ENCODE measurements at regions not wholly inside any gene's neighbourhood (a gene's known extent, or its start where the extent isn't known, plus 50 kb on each side); places are given as distances from the start of the nearest gene placed in this dataset.

DNA sequence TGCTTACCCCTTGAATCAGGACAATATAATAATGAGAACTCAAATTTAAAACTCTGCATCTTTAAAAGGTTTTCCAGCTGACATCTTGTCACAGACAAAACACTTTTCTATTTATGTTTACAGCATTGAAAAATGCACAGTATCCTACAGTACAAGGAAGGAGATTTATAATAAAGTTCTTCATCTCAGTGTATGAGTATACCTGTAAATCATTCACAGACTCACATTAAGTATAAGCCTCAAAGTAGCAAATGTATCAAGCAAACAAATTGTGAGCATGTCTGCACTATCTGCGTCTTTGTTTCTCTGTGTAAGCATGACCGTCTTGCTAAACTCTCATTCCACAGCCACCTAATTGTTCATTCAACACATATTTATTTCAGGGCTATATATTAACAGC is 52.8 kb downstream of the PPP1R2C start:
- FAIRE-seq: no peak
- in situ Hi-C loops (cut with MboI): no loop called here
- H3K9me3 ChIP-seq (replicated peaks; ENCODE audit: control insufficient read depth, insufficient read depth, low read depth, low read length): no peaks in the 10 kb centered on the region

More for the DNA sequence above, 52.8 kb downstream of the PPP1R2C start:
- TF ChIP-seq ZNF197 (CRISPR knock-in tag; IDR thresholded peaks at IDR 0.05; ENCODE audit: low read depth) (no peak), KHSRP (IDR thresholded peaks at IDR 0.05) (no peak), RFX1 (IDR thresholded peaks at IDR 0.05) (no peak), ZNF311 (CRISPR knock-in tag; IDR thresholded peaks at IDR 0.05) (no peak), CEBPB (tag; IDR thresholded peaks at IDR 0.05) (no peak), ZNF717 (CRISPR knock-in tag; IDR thresholded peaks at IDR 0.05) (no peak), KLF10 (CRISPR knock-in tag; IDR thresholded peaks at IDR 0.05) (no peak), KAT2B (IDR thresholded peaks at IDR 0.05; ENCODE audit: low read depth, low read length) (no peak), PHB (CRISPR knock-in tag; IDR thresholded peaks at IDR 0.05) (no peak), ARID4B (CRISPR knock-in tag; IDR thresholded peaks at IDR 0.05) (no peak)
- intact Hi-C loops (cut with micrococcal nuclease): no loop called here
- Histone ChIP-seq H3K9ac (ENCODE audit: insufficient read depth in 1 of 2, low read depth in 2 of 2, low read length in 2 of 2) (no peak overlapping the region), H4K20me1 (replicated peaks; ENCODE audit: control insufficient read depth, insufficient read depth, low read length) (no peaks in the 10 kb centered on the region), H3K4me3 (no peak overlapping the region), H3K4me1 (replicated peaks in 1 of 2; ENCODE audit: control insufficient read depth in 2 of 2, insufficient read depth in 2 of 2, low read length in 2 of 2) (no peaks in the 10 kb centered on the region), H3K79me2 (ENCODE audit: control insufficient read depth, insufficient read depth, low read length) (no peaks in the 10 kb centered on the region), H3K36me3 (ENCODE audit: control insufficient read depth, insufficient read depth, low read length) (no peaks in the 10 kb centered on the region), H3K27me3 (ENCODE audit: control insufficient read depth in 2 of 2, insufficient read depth in 2 of 2, low read length in 2 of 2) (no peaks in the 10 kb centered on the region), H3K27ac (ENCODE audit: extremely low read depth, low read depth, low read length) (no peak overlapping the region), H3K4me2 (ENCODE audit: insufficient read depth, low read length) (no peak overlapping the region), H3K9me1 (ENCODE audit: control insufficient read depth, insufficient read depth, low read length) (no peaks in the 10 kb centered on the region), H2AFZ (ENCODE audit: low read depth, low read length) (no peak overlapping the region)
- WGBS (ENCODE audit: insufficient coverage, low coverage, missing lambda C conversion rate): 0% methylated on average over 2 of the region's 2 CpGs
- BruUV-seq (replicated peaks): no TSS peak
- CTCF ChIA-PET (ENCODE audit: low intra/inter-chr PET ratio): no interaction called here
- ATAC-seq: no peak
- POLR2A ChIA-PET: no interaction called here
- DNase-seq (ENCODE audit: extremely low read depth in 1 of 4, low spot score in 3 of 4): no peak
